GM12865 (cell line): ENCODE measurements at regions not wholly inside any gene's neighbourhood (a gene's known extent, or its start where the extent isn't known, plus 50 kb on each side); places are given as distances from the start of the nearest gene placed in this dataset.

Experiments used
- DNase-seq: peaks from one replicate; pipeline ENCODE4 v3.0.0; 2010; ENCODE audit warnings: low read depth
- H3K4me3 ChIP-seq: 2 replicates; pipeline ENCODE4 v1.5.1; 2011; ENCODE audit warnings: mild to moderate bottlenecking, low read depth, low read length, control low read depth
- CTCF ChIP-seq: IDR thresholded peaks from 2 replicates; pipeline ENCODE4 v1.5.1; 2011; ENCODE audit warnings: low read length, control low read depth, low read depth, inconsistent platforms; ENCODE audit not compliant: insufficient read depth; ENCODE audit errors: missing control alignments

- DNase-seq: no peak
- no peak overlapping the region for H3K4me3 ChIP-seq
- no peak for TF ChIP-seq CTCF
Observed at GRCh38 chr7:41465571-41465970, 237.3 kb downstream of the INHBA start.

GRCh38 chr7:41463770-41464470 lies 239.0 kb downstream of the INHBA start:
- H3K4me3 ChIP-seq: no peak overlapping the region
- TF ChIP-seq CTCF: no peak
- DNase-seq: no peak

GRCh38 chr7:41459623-41460261 lies 243.1 kb downstream of the INHBA start:
- DNase-seq: no peak
- no peak overlapping the region for H3K4me3 ChIP-seq
- no peak for TF ChIP-seq CTCF

- H3K4me3 ChIP-seq: no peak overlapping the region
- no peak for TF ChIP-seq CTCF
- DNase-seq: no peak
Observed at GRCh38 chr7:41459183-41459582, 243.7 kb downstream of the INHBA start.

- no peak overlapping the region for H3K4me3 ChIP-seq
- DNase-seq: no peak
- no peak for TF ChIP-seq CTCF
Observed at GRCh38 chr7:41457832-41458437, 245.0 kb downstream of the INHBA start.

- DNase-seq: no peak
- no peak for TF ChIP-seq CTCF
- no peak overlapping the region for H3K4me3 ChIP-seq
Observed at GRCh38 chr7:41451826-41452225, 251.1 kb downstream of the INHBA start.
